IPS-11a (cell line): ENCODE measurements at regions not wholly inside any gene's neighbourhood (a gene's known extent, or its start where the extent isn't known, plus 50 kb on each side); places are given as distances from the start of the nearest gene placed in this dataset.
"Not testable (repeated sequence)": the region's sequence is repeated elsewhere in the genome, so short reads cannot be mapped to it uniquely, and the experiment has no call there.

Experiments used
- H3K4me3 ChIP-seq: one replicate; pipeline ENCODE4 v1.5.1; 2013; ENCODE audit warnings: low read depth, low read length, control low read depth

DNA sequence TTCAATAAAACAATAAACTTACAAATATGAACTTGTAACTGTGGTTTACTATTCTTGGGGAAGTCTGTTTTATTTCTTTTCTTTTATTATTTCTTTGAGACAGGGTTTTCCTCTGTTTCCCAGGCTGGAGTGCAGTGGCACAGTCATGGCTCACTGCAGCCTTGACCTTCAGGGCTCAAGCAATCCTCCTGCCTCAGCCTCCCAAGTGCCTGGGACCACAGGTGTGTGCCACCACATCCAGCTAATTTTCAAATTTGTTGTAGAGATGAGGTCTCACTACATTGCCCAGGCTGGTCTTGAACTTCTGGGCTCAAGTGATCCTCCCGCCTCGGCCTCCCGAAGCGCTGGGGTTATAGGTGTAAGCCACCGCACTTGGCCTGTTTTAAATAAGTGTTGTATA, 343.4 kb downstream of the SOX9 start:
- not testable (repeated sequence) for H3K4me3 ChIP-seq

- no peak overlapping the region for H3K4me3 ChIP-seq
Observed at GRCh38 chr17:72465191-72466024, 344.6 kb downstream of the SOX9 start.

DNA sequence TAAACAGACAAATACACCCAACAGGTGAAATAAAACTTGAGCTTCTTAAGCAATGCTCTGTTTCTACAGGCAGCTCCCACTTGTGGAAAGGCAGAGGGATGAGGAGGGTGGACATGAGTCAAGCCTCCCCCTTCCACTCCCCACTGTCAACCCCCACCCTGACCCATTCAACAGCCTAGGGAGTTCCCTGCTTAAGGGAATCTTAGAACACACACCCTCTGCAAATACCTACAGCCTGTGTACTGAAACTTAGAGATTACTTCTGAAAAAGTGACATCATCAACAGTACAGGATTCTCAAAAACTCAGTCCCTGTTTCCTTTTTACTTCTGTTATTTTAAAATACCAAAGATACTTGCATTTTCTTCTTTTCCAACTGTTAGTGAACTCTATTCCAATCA, 345.4 kb downstream of the SOX9 start:
- H3K4me3 ChIP-seq: no peak overlapping the region

GRCh38 chr17:72466606-72467005, 345.8 kb downstream of the SOX9 start:
- no peak overlapping the region for H3K4me3 ChIP-seq

DNA sequence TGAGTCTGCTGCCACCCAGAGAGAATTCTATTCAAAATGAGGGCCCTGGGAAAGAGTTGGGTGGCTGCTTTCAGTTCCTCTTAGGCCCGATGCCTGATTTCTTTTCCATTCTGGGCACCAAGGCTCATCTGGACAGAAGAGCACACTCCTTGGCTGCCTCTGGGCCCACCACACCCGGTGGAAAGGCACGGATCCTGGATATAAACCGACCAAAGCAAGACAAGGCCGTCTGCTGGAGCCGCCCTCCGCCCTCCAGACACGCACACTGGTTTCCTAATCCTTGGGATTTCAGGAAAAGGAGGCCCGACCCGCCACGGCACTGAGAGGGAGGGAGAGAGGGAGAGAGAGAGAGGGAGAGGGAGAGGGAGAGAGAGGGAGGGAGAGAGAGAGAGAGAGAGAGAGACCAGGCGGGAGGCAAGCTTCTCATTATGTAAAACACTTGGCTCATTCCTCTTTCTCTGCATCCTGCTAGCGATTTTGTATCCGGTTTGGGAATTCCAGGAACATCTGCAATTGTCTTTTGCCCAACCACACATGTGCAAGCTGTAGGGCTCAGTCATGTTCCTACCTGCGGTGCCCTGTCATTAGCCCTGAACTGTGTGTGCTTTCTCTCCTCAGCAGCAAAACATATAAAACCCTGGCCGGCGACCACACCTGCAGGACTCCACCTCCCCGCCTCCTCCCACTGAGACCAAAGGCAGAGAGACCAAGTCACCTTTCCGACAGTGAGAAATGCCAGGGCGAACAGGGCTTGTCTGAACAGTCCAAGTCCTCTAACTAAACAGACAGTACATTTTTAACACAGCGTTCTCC, 347.2 kb downstream of the SOX9 start:
- H3K4me3 ChIP-seq: no peak overlapping the region

- H3K4me3 ChIP-seq: no peak overlapping the region
Observed at GRCh38 chr17:72468841-72469240, 348.0 kb downstream of the SOX9 start.

DNA sequence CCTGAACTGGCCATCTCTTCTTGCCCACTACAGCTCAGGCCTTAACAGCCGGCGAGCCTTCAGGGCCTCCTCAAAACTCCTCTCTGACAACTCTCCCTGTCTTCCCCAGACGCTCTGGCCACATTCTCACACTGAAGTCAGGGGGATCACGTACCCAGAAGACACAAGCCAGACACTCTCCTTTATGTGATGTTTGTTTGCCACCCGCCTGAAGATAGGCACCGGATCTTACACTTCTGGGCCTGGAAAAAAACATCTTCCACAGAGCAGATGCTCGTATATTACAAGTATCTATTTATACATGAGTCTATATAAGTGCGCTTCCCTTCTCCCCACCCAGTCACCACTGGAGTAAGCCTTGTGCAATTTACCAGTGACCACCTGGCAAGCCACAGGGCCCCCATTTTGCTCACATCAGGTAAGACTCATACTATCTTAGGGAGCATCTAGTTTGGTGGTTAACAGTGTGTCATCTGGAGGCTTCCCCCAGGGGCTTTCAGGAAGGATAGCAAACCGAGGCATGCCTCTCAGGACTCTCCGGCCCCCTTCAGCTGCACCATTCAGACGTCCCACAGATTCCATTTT, 349.4 kb downstream of the SOX9 start:
- H3K4me3 ChIP-seq: no peak overlapping the region

DNA sequence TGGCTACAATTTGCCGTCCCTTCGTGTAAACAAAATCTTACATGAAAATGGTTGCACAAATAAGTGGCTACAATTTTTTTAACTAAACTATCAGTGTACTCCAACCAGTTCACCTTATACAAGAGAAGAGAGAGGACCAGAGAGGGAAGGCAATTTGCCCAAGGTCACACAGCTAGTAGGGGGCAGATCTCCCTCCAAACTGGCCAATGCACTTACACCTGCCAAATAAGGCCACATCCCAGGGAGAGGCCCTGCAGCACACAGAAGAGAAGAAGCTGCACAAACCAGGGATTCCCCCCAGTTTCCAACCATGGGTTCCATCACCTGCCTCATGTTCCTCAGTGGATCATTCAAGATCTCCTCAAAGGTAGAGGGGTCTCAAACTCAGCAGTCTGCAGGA, 349.9 kb downstream of the SOX9 start:
- no peak overlapping the region for H3K4me3 ChIP-seq

- H3K4me3 ChIP-seq: no peak overlapping the region
Observed at GRCh38 chr17:72471296-72471695, 350.5 kb downstream of the SOX9 start.

DNA sequence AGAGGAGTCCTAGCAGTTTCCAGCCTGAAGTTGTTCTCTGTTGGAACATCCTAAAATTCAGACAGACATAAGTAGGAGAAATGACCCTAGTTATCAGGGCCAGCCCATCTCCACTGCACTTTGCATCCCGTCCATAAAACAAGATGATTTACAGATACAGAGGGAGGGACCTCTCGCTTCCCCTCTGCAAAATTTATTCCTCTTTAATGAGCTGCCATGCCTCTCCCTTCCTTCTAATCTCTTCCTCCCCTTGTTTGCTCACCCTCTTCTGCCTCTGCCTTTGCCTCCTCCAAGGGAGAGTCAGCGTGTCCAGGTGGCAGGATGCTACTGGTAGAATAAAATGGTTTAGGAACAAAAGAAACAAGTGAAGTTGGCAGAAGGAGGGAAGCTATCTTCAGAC, 351.3 kb downstream of the SOX9 start:
- no peak overlapping the region for H3K4me3 ChIP-seq

- H3K4me3 ChIP-seq: not testable (repeated sequence)
Observed at GRCh38 chr17:72472853-72473390, 352.1 kb downstream of the SOX9 start.

GRCh38 chr17:72474243-72474642, 353.4 kb downstream of the SOX9 start:
- H3K4me3 ChIP-seq: no peak overlapping the region

GRCh38 chr17:72474719-72475477, 354.1 kb downstream of the SOX9 start:
- H3K4me3 ChIP-seq: no peak overlapping the region

DNA sequence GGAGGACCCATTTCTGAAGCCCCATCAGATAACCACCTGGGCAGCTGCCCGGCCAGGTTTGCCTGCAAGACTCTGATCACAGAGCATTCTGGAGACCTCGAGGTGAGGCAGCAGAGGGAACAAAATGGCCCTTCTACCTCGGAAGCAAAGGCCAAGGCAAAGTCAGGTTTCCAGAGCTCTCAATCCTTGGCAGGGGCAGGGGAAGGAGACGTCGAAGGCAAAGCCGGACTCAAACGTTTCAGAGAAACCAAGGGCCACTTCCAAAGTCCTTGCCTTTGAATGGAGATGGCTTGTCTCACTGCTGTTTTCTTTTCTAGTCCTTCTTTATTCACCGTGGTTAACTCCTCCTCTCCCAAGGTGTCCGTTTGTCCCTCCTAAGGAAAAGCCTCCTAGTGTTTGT, 355.3 kb downstream of the SOX9 start:
- no peak overlapping the region for H3K4me3 ChIP-seq

DNA sequence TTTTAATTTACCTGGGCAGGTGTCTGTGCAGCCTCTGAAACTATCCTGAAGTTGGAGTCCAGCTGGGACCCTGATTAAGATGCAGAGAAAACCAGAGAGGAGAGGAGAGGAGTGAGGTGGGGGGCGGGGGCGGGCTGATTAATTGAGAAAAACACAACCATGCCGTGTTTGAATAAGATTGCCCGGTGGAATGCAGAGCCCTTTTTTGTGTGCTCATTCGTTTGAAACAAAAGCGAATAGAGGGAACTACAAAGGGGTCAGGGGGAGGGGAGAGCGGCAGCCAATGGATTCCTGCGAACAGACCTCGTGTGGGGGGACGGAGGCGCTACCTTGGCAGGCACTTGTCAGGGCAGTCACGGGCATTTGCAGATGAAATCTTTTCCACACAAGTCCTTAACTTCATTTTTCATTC, 355.8 kb downstream of the SOX9 start:
- H3K4me3 ChIP-seq: no peak overlapping the region

GRCh38 chr17:72477491-72477890, 356.7 kb downstream of the SOX9 start:
- H3K4me3 ChIP-seq: no peak overlapping the region

DNA sequence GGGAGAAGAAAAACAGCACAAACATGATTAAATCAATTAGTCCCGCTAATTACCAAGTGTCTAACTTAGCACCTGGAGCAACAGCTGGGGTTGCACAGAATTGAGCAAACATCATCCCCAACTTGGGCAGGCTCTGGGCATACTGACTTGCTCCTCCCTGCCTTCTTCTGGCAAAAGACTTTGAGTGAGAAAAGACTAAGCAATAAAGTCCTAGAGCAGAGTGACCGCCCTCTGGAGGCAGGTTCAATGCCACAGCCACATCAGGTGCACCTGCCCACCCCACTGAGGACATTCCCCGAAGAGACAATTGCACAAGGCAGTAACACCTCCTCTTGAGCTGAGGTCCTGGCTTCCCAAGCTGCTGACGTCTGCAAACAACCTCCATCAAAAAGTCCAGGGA, 358.3 kb downstream of the SOX9 start:
- H3K4me3 ChIP-seq: no peak overlapping the region

GRCh38 chr17:72481572-72481971, 360.8 kb downstream of the SOX9 start:
- H3K4me3 ChIP-seq: no peak overlapping the region

- H3K4me3 ChIP-seq: no peak overlapping the region
Observed at GRCh38 chr17:72485596-72485995, 364.8 kb downstream of the SOX9 start.

- H3K4me3 ChIP-seq: no peak overlapping the region
Observed at GRCh38 chr17:72486806-72487205, 366.0 kb downstream of the SOX9 start.
